RWPE2 (cell line): ENCODE measurements at regions not wholly inside any gene's neighbourhood (a gene's known extent, or its start where the extent isn't known, plus 50 kb on each side); places are given as distances from the start of the nearest gene placed in this dataset.

Source experiments
- ATAC-seq: fragments of 200-7000 bp; cut with Tn5 transposase; 3 replicates; pipeline ENCODE4 v1.9.1; 2021; ENCODE audit warnings: low read depth
- DNase-seq: peaks from one replicate; pipeline ENCODE4 v3.0.0-alpha.2; 2020; ENCODE audit warnings: low spot score
- H3K27ac ChIP-seq: fragments of 450-650 bp; 2 replicates; pipeline ENCODE4 v1.5.1; 2017; ENCODE audit warnings: mild to moderate bottlenecking; ENCODE audit not compliant: poor library complexity, severe bottlenecking
- H3K27me3 ChIP-seq: fragments of 250-450 bp; sonication (Bioruptor Pico); 2 replicates; pipeline ENCODE4 v1.5.1; 2021; ENCODE audit warnings: mild to moderate bottlenecking, moderate library complexity; ENCODE audit not compliant: insufficient read depth, poor library complexity, severe bottlenecking
- H3K36me3 ChIP-seq: fragments of 250-450 bp; sonication (Bioruptor Pico); 2 replicates; pipeline ENCODE4 v1.5.1; 2020; ENCODE audit warnings: low read depth, mild to moderate bottlenecking, moderate library complexity
- H3K4me1 ChIP-seq: fragments of 250-450 bp; sonication (Bioruptor Pico); 2 replicates; pipeline ENCODE4 v1.5.1; 2021; ENCODE audit warnings: mild to moderate bottlenecking, moderate library complexity; ENCODE audit not compliant: insufficient read depth, poor library complexity, severe bottlenecking
- H3K4me3 ChIP-seq: fragments of 250-450 bp; sonication (Bioruptor Pico); 2 replicates; pipeline ENCODE4 v1.5.1; 2021; ENCODE audit warnings: mild to moderate bottlenecking, moderate library complexity; ENCODE audit not compliant: severe bottlenecking
- H3K9me3 ChIP-seq: fragments of 250-450 bp; sonication (Bioruptor Pico); 2 replicates; pipeline ENCODE4 v1.5.1; 2021; ENCODE audit warnings: mild to moderate bottlenecking, moderate library complexity; ENCODE audit not compliant: severe bottlenecking
- CTCF ChIP-seq: fragments of 450-650 bp; IDR thresholded peaks from one replicate; pipeline ENCODE4 v1.5.1; 2017; ENCODE audit warnings: mild to moderate bottlenecking, moderate library complexity; ENCODE audit not compliant: poor library complexity, severe bottlenecking

GRCh38 chr14:42469637-42470426 is 863.2 kb downstream of the LRFN5 start:
- DNase-seq = no peak

GRCh38 chr14:42460673-42461072 is 854.0 kb downstream of the LRFN5 start:
- DNase-seq (no peak), ATAC-seq (no peak)
- Histone ChIP-seq H3K36me3 (no peaks in the 10 kb centered on the region), H3K27me3 (peaks cover 12% of the 10 kb centered on the region), H3K9me3 (no peaks in the 10 kb centered on the region), H3K4me3 (no peak overlapping the region), H3K27ac (no peak overlapping the region), H3K4me1 (no peaks in the 10 kb centered on the region)
- no peak for TF ChIP-seq CTCF

More at GRCh38 chr14:42469637-42470426, 863.2 kb downstream of the LRFN5 start:
- Histone ChIP-seq H3K9me3 (peaks cover 2% of the 10 kb centered on the region), H3K27ac (no peak overlapping the region), H3K27me3 (peaks cover 16% of the 10 kb centered on the region), H3K4me1 (peaks cover 3% of the 10 kb centered on the region), H3K4me3 (no peak overlapping the region), H3K36me3 (no peaks in the 10 kb centered on the region)
- peak; percentile 76 for ATAC-seq
- no peak for TF ChIP-seq CTCF

- no peak for TF ChIP-seq CTCF
- Histone ChIP-seq H3K27ac (no peak overlapping the region), H3K36me3 (no peaks in the 10 kb centered on the region), H3K4me1 (no peaks in the 10 kb centered on the region), H3K9me3 (no peaks in the 10 kb centered on the region), H3K4me3 (no peak overlapping the region), H3K27me3 (peaks cover 12% of the 10 kb centered on the region)
- ATAC-seq (no peak), DNase-seq (no peak)
Measured at GRCh38 chr14:42459171-42459685, 852.6 kb downstream of the LRFN5 start.

- ATAC-seq (no peak), DNase-seq (no peak)
- Histone ChIP-seq H3K36me3 (no peaks in the 10 kb centered on the region), H3K9me3 (no peaks in the 10 kb centered on the region), H3K4me3 (no peak overlapping the region), H3K27ac (no peak overlapping the region), H3K27me3 (peaks cover 18% of the 10 kb centered on the region), H3K4me1 (no peaks in the 10 kb centered on the region)
- no peak for TF ChIP-seq CTCF
Measured at GRCh38 chr14:42441615-42442014, 834.9 kb downstream of the LRFN5 start.

GRCh38 chr14:42437809-42438208 is 831.1 kb downstream of the LRFN5 start:
- Histone ChIP-seq H3K4me1 (no peaks in the 10 kb centered on the region), H3K36me3 (no peaks in the 10 kb centered on the region), H3K9me3 (no peaks in the 10 kb centered on the region), H3K27ac (no peak overlapping the region), H3K27me3 (peaks cover 18% of the 10 kb centered on the region), H3K4me3 (no peak overlapping the region)
- TF ChIP-seq CTCF = no peak
- DNase-seq = no peak
- no peak for ATAC-seq
